GM12878 (cell line): ENCODE measurements at regions not wholly inside any gene's neighbourhood (a gene's known extent, or its start where the extent isn't known, plus 50 kb on each side); places are given as distances from the start of the nearest gene placed in this dataset.

Source experiments
- CHD1 ChIP-seq: IDR thresholded peaks from 2 replicates; pipeline ENCODE4 v1.6.1; 2012; ENCODE audit warnings: low read depth, low read length, improper control_type of control experiment
- CREM ChIP-seq: IDR thresholded peaks from 2 replicates; pipeline ENCODE4 v1.6.1; 2014; ENCODE audit warnings: antibody characterized with exemption, low read depth
- CTCF ChIP-seq, 3 experiments: IDR thresholded peaks in 2 of 3; conservative IDR thresholded peaks in 1 of 3; 2 replicates each; pipeline ENCODE4 v1.5.1; 2011; ENCODE audit warnings: low read depth in 3 of 3, low read length in 3 of 3, mild to moderate bottlenecking in 3 of 3, control low read depth in 2 of 3, moderate library complexity in 2 of 3, inconsistent platforms in 1 of 3, mixed read lengths in 1 of 3; ENCODE audit not compliant: control insufficient read depth in 2 of 3, insufficient read depth in 1 of 3; ENCODE audit errors: extremely low read depth in 1 of 3
- ETV6 ChIP-seq, 2 experiments: fragments of 450-650 bp in 1 of 2; IDR thresholded peaks in 1 of 2; conservative IDR thresholded peaks in 1 of 2; 2 replicates each; pipeline ENCODE4 v1.6.1; 2014; ENCODE audit warnings: antibody characterized with exemption in 1 of 2, borderline replicate concordance in 1 of 2, low read depth in 1 of 2, mild to moderate bottlenecking in 1 of 2, moderate library complexity in 1 of 2
- EZH2 ChIP-seq: IDR thresholded peaks from 2 replicates; pipeline ENCODE4 v1.6.1; 2012; ENCODE audit warnings: low read depth, mild to moderate bottlenecking, control low read depth, inconsistent platforms, low read length, borderline replicate concordance; ENCODE audit not compliant: control insufficient read depth
- GABPA ChIP-seq: IDR thresholded peaks from 2 replicates; pipeline ENCODE4 v1.6.1; 2014; ENCODE audit warnings: antibody characterized with exemption, low read depth, mild to moderate bottlenecking, inconsistent platforms
- NRF1 ChIP-seq: conservative IDR thresholded peaks from 2 replicates; pipeline ENCODE4 v1.6.1; 2011; ENCODE audit warnings: mild to moderate bottlenecking, low read depth, low read length, improper control_type of control experiment
- SP1 ChIP-seq: IDR thresholded peaks from one replicate; pipeline ENCODE4 v1.6.1; 2011; ENCODE audit warnings: low read depth, low read length
- TF ChIP-seq, protein P1 (sequence below): fragments of 450-650 bp; IDR thresholded peaks from 2 replicates; pipeline ENCODE4 v1.6.1; 2017; ENCODE audit warnings: borderline replicate concordance

- TF ChIP-seq NRF1 (no peak), CREM (no peak), CTCF (IDR thresholded peaks at IDR 0.05 in 2 of 3, conservative IDR thresholded peaks at IDR 0.05 in 1 of 3; ENCODE audit: control insufficient read depth in 2 of 3, extremely low read depth in 1 of 3, insufficient read depth in 1 of 3, low read depth in 3 of 3, low read length in 3 of 3) (peak in 2 of 3 experiments; percentile 18; a peak in 2 of 6 replicates), GABPA (no peak), SP1 (no peak), ETV6 (conservative IDR thresholded peaks at IDR 0.05 in 1 of 2, IDR thresholded peaks at IDR 0.05 in 1 of 2; ENCODE audit: borderline replicate concordance in 1 of 2, low read depth in 1 of 2) (no peak), EZH2 (no peak), CHD1 (no peak)
- TF ChIP-seq, protein P1, sequence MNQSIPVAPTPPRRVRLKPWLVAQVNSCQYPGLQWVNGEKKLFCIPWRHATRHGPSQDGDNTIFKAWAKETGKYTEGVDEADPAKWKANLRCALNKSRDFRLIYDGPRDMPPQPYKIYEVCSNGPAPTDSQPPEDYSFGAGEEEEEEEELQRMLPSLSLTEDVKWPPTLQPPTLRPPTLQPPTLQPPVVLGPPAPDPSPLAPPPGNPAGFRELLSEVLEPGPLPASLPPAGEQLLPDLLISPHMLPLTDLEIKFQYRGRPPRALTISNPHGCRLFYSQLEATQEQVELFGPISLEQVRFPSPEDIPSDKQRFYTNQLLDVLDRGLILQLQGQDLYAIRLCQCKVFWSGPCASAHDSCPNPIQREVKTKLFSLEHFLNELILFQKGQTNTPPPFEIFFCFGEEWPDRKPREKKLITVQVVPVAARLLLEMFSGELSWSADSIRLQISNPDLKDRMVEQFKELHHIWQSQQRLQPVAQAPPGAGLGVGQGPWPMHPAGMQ, result no peak
Observed at GRCh38 chr4:92091335-92091734, 212.4 kb upstream of the GRID2 start.
